ENCODE measurements at regions not wholly inside any gene's neighbourhood (a gene's known extent, or its start where the extent isn't known, plus 50 kb on each side); places are given as distances from the start of the nearest gene placed in this dataset.
"Not testable (repeated sequence)": the region's sequence is repeated elsewhere in the genome, so short reads cannot be mapped to it uniquely, and the experiment has no call there.

GRCh38 chr4:17055788-17056187 is 157.3 kb upstream of the LDB2 start:
- no peak for DNase-seq

DNA sequence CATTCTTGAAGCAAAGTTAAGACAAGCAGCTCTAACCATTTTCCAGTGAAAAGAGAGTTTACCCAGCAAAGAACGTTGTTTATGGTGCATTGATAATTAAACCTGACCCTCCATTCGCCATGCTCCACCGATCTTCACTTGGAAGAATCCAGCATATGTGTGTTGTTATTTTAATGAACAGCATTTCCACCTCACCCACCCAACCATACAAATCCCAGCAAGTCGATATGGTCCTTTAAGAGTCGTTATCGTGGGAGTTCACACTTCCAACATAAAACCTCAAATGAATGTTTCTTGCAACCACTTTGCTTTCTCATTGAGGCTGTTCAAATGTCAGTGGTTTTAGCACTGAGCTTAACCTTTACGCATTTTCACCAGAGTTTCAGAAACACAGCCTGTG is 147.4 kb upstream of the LDB2 start:
- no peak for DNase-seq

DNA sequence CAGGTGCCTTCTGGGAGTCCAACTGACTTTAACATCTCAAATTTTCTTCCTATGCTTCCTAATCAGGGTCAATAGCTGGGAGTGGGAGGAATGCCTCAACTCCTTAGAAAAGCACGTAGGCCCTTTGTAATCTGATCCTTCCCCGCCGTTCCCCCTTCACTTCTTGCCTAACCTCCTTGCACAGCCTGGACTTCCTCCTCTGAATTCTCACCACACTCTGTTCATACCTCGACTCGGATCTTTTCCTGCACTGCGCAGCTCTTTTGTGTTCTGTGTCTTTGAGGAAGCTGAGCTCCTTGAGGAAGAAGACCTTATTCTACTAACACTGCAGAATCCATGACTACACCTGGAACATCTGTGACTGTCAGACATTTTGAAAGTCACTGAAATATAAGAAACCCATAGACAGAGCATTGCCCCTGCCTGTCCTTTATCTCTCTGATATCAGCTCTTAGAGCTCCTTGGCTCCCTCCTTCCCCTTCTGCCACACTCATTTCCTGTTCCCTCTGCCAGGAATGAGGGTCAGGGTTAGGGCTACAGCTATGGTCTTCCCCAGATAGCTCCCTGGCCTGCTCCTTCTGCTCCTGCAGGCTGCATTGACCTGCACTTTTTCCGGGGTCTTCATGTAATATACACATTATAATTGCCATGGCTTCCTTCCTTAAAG is 140.2 kb upstream of the LDB2 start:
- no peak for DNase-seq

- no peak for DNase-seq
Measured at GRCh38 chr4:17033768-17034181, 135.3 kb upstream of the LDB2 start.

DNA sequence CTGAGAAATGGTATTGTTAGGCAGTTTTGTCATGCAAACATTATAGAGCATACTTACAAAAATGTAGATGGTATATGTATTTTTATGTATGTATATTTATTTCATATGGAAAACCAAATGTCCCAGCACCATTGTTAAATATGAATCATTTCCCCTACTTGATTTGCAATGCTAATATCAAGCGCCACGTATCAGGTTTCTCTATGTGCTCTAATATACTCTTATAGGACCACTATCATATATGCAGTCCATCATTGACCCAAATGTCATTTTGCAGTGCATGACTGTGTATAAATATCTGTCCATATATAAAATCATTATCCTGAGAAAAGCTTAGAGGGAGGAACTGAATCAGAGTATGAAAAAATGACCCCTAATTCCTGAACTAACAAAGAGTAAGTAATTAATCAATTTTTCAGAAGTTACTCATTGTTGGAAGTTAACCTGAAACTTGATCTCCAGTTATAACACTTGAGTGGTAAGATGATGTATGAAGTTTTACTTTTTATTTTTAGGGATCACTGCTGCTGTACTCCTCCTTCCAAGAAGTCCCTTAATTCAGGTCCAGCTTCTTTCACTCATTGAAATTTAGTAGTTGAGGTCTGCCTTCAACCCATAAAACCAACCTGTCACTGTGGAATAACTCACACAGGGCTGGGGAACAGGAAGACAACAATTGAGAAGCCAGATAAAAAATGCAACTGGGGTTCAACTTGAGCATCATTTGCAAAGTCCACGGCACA is 134.8 kb upstream of the LDB2 start:
- DNase-seq = no peak

GRCh38 chr4:17030543-17030942 is 132.1 kb upstream of the LDB2 start:
- no peak for DNase-seq

GRCh38 chr4:17029964-17030363 is 131.5 kb upstream of the LDB2 start:
- no peak for DNase-seq

DNA sequence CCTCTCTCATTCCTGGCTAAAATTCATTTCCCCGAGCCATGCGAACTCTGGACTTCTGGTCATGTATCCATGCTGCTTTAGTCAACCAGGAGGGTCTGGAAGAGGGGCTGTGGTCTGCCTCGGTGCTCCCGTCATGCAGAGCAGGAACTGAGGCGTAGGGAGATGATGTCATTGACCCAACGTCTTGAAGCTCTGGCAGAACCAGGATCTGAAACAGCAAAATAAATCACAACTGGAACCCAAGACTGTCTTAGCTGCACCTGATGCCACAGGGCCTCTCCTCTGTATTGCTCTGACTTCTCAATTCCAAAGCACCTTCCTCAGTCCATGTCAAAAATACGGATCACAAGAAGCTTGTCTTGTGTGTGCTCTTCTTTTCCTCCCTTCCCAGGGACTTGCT is 131.0 kb upstream of the LDB2 start:
- DNase-seq = no peak

- no peak for DNase-seq
Measured at GRCh38 chr4:17027495-17027894, 129.1 kb upstream of the LDB2 start.

- DNase-seq = no peak
Measured at GRCh38 chr4:17024425-17024824, 126.0 kb upstream of the LDB2 start.

- no peak for DNase-seq
Measured at GRCh38 chr4:17020901-17021300, 122.5 kb upstream of the LDB2 start.

DNA sequence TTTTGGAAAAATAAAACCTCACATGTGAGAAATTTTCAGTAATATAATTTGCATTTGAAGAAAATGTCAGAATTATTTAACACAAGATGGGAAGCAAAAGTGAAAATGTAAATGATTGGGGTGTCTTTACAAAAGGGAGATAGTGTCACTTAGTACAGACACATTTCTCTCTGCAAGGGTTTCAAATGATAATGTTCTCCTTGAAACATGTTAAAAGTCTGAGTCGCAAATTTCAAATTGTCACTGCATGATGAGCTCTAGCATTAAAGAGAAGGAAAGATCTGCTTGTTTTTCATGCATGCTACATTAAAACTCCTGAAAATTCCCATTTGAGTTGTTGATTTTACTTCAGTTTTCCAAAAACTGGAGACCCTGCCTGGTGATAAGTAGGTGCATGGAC is 122.0 kb upstream of the LDB2 start:
- no peak for DNase-seq

- DNase-seq = not testable (repeated sequence)
Measured at GRCh38 chr4:17018621-17019020, 120.2 kb upstream of the LDB2 start.

DNA sequence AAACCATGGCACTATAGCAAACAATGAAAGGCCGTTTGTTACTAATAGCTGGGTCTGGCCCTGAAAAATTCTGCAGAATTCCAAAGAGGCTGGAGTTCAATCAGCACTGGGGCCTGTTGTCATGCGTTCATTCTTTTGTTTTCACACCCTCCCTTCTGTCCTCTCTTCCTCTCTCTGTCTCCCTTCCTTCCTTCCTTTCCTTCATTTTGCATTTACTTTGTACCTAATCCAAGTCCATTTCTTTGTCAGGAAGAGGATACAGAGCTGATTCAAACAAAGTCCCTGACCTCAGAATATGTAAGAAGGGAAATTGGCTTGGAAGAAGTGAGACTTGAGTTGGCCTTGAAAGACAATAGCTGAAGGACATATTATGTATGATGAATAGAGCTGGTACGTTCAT is 119.6 kb upstream of the LDB2 start:
- DNase-seq = no peak

GRCh38 chr4:17013382-17014006 is 115.0 kb upstream of the LDB2 start:
- DNase-seq = no peak

DNA sequence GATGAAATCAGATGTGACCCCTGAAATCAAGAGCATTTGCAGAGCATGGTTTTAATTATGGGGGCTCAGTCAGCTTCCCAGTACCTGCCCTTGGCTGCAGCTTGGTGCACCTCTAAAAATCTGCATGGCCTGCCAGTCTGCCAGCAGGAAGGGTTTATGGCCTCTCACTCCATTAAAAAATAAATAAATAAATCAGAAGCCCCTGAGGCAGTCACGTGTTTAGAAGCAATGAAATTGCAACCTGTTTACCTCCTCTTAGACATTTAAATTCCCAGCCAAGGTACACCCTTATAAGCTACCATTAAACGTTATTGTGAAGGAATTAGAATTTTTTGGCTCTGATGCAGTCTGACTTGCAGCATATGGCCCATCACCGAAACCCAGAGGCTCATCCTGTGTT is 114.0 kb upstream of the LDB2 start:
- DNase-seq = no peak

- no peak for DNase-seq
Measured at GRCh38 chr4:17010426-17011087, 112.1 kb upstream of the LDB2 start.

- DNase-seq = no peak
Measured at GRCh38 chr4:17009871-17010367, 111.5 kb upstream of the LDB2 start.

- no peak for DNase-seq
Measured at GRCh38 chr4:17008834-17009345, 110.4 kb upstream of the LDB2 start.

- DNase-seq = not testable (repeated sequence)
Measured at GRCh38 chr4:17003606-17004392, 105.4 kb upstream of the LDB2 start.

GRCh38 chr4:16995451-16995850 is 97.0 kb upstream of the LDB2 start:
- no peak for DNase-seq
